ENCODE measurements at regions not wholly inside any gene's neighbourhood (a gene's known extent, or its start where the extent isn't known, plus 50 kb on each side); places are given as distances from the start of the nearest gene placed in this dataset.

DNA sequence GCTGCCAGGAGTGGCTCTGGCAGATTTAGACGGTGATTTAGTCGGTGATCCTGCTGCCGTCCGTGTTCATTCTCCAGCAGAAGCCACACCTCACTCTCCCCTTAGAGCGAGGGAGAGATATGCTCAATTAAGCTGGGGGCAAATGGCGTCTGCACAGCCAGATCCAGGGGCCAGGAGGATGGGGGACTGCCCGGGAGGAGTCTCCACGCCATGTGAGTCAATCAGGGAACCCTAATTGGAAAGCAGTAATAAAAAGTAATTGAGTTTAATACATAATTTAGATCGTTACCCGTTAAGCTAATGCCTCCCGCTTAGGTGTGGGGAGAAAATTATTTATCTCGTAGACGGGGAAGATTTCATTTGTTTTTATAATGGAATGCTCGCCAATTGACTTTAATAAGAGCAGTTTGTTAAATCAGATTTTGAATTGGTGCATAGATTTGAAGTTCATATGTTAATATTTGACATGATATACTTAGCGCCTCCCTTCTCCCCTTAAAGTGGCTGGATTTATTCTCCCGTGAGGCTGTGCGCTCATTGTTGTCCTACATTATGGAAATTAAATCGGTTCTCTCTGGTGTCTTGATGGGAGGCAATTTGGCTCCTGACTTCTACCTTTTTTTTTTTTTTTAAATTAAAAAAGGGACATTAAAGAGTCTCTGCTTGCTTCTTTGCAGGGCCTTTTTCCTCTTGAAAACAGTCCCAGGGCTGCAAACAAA is 104.9 kb upstream of the C14orf180 start:
- H3K4me1 ChIP-seq (ENCODE audit: insufficient read depth, low read length, poor library complexity, severe bottlenecking): no peaks in the 10 kb centered on the region
- intact Hi-C loops (cut with micrococcal nuclease; ENCODE audit: unreplicated experiment): no loop called here
- H3K27ac ChIP-seq (ENCODE audit: low read depth, low read length, poor library complexity, severe bottlenecking): no peak overlapping the region
- H3K4me3 ChIP-seq (ENCODE audit: low read depth, low read length, poor library complexity, severe bottlenecking): no peak overlapping the region
- no peaks in the 10 kb centered on the region for H3K9me3 ChIP-seq (ENCODE audit: low read depth, low read length, poor library complexity, severe bottlenecking)
- POLR2A ChIA-PET (ENCODE audit: low non-redundant PET): no interaction called here
- CTCF ChIA-PET: no interaction called here
- H3K36me3 ChIP-seq (ENCODE audit: insufficient read depth, low read length, poor library complexity, severe bottlenecking): no peaks in the 10 kb centered on the region
- H3K27me3 ChIP-seq (replicated peaks; ENCODE audit: insufficient read depth, low read depth, low read length, poor library complexity): no peaks in the 10 kb centered on the region
- no peak for DNase-seq (ENCODE audit: low spot score)
- BruUV-seq (replicated peaks): no TSS peak
- TF ChIP-seq, protein P1, sequence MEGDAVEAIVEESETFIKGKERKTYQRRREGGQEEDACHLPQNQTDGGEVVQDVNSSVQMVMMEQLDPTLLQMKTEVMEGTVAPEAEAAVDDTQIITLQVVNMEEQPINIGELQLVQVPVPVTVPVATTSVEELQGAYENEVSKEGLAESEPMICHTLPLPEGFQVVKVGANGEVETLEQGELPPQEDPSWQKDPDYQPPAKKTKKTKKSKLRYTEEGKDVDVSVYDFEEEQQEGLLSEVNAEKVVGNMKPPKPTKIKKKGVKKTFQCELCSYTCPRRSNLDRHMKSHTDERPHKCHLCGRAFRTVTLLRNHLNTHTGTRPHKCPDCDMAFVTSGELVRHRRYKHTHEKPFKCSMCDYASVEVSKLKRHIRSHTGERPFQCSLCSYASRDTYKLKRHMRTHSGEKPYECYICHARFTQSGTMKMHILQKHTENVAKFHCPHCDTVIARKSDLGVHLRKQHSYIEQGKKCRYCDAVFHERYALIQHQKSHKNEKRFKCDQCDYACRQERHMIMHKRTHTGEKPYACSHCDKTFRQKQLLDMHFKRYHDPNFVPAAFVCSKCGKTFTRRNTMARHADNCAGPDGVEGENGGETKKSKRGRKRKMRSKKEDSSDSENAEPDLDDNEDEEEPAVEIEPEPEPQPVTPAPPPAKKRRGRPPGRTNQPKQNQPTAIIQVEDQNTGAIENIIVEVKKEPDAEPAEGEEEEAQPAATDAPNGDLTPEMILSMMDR (conservative IDR thresholded peaks at IDR 0.05; ENCODE audit: low read depth, low read length): no peak
- no peak for TF ChIP-seq EZH2 (IDR thresholded peaks at IDR 0.05; ENCODE audit: borderline replicate concordance, low read depth, low read length, poor library complexity, severe bottlenecking)

DNA sequence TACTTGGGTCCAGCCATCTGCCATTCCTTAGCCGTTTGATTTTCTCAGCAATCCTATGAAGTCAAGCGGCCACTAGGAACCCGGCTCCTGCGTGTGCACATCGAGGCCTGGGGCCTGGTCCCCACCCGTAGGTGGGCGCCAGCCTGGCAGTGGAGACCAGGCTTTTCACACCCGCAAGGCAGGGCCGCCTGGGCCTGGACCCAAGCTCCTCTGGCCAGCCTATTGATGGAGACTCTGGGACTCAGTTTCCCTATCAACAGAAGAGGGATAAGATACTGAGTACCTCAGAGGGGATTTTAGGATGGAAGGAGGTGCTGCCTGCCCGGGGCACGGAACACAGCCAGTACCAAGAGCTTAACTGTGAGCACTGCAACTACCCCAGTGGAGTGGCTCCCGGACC is 104.3 kb upstream of the C14orf180 start:
- no TSS peak for BruUV-seq (replicated peaks)
- Histone ChIP-seq H3K4me3 (ENCODE audit: low read depth, low read length, poor library complexity, severe bottlenecking) (no peak overlapping the region), H3K9me3 (ENCODE audit: low read depth, low read length, poor library complexity, severe bottlenecking) (no peaks in the 10 kb centered on the region), H3K4me1 (ENCODE audit: insufficient read depth, low read length, poor library complexity, severe bottlenecking) (no peaks in the 10 kb centered on the region), H3K36me3 (ENCODE audit: insufficient read depth, low read length, poor library complexity, severe bottlenecking) (no peaks in the 10 kb centered on the region), H3K27me3 (replicated peaks; ENCODE audit: insufficient read depth, low read depth, low read length, poor library complexity) (no peaks in the 10 kb centered on the region), H3K27ac (ENCODE audit: low read depth, low read length, poor library complexity, severe bottlenecking) (no peak overlapping the region)
- intact Hi-C loops (cut with micrococcal nuclease; ENCODE audit: unreplicated experiment): no loop called here
- ChIA-PET CTCF (no interaction called here), POLR2A (ENCODE audit: low non-redundant PET) (no interaction called here)
- DNase-seq (ENCODE audit: low spot score): no peak
- TF ChIP-seq, protein P1 (conservative IDR thresholded peaks at IDR 0.05; ENCODE audit: low read depth, low read length): no peak
- no peak for TF ChIP-seq EZH2 (IDR thresholded peaks at IDR 0.05; ENCODE audit: borderline replicate concordance, low read depth, low read length, poor library complexity, severe bottlenecking)

- H3K4me3 ChIP-seq (ENCODE audit: low read depth, low read length, poor library complexity, severe bottlenecking): no peak overlapping the region
- no peak for TF ChIP-seq EZH2 (IDR thresholded peaks at IDR 0.05; ENCODE audit: borderline replicate concordance, low read depth, low read length, poor library complexity, severe bottlenecking)
- TF ChIP-seq, protein P1 (conservative IDR thresholded peaks at IDR 0.05; ENCODE audit: low read depth, low read length): no peak
- ChIA-PET POLR2A (ENCODE audit: low non-redundant PET) (no interaction called here), CTCF (no interaction called here)
- intact Hi-C loops (cut with micrococcal nuclease; ENCODE audit: unreplicated experiment): no loop called here
- no TSS peak for BruUV-seq (replicated peaks)
- no peaks in the 10 kb centered on the region for H3K4me1 ChIP-seq (ENCODE audit: insufficient read depth, low read length, poor library complexity, severe bottlenecking)
- H3K9me3 ChIP-seq (ENCODE audit: low read depth, low read length, poor library complexity, severe bottlenecking): no peaks in the 10 kb centered on the region
- DNase-seq (ENCODE audit: low spot score): no peak
- no peaks in the 10 kb centered on the region for H3K36me3 ChIP-seq (ENCODE audit: insufficient read depth, low read length, poor library complexity, severe bottlenecking)
- H3K27me3 ChIP-seq (replicated peaks; ENCODE audit: insufficient read depth, low read depth, low read length, poor library complexity): no peaks in the 10 kb centered on the region
- no peak overlapping the region for H3K27ac ChIP-seq (ENCODE audit: low read depth, low read length, poor library complexity, severe bottlenecking)
Observed at GRCh38 chr14:104475802-104476201, 103.8 kb upstream of the C14orf180 start.
